ENCODE measurements at regions not wholly inside any gene's neighbourhood (a gene's known extent, or its start where the extent isn't known, plus 50 kb on each side); places are given as distances from the start of the nearest gene placed in this dataset.

- no peak for DNase-seq (ENCODE audit: low read depth in 1 of 2, low spot score in 1 of 2)
Measured at GRCh38 chr19:30792561-30793505, 420.6 kb downstream of the ZNF536 start.

- DNase-seq (ENCODE audit: low read depth in 1 of 2, low spot score in 1 of 2) = no peak
Measured at GRCh38 chr19:30791088-30791487, 418.9 kb downstream of the ZNF536 start.

DNA sequence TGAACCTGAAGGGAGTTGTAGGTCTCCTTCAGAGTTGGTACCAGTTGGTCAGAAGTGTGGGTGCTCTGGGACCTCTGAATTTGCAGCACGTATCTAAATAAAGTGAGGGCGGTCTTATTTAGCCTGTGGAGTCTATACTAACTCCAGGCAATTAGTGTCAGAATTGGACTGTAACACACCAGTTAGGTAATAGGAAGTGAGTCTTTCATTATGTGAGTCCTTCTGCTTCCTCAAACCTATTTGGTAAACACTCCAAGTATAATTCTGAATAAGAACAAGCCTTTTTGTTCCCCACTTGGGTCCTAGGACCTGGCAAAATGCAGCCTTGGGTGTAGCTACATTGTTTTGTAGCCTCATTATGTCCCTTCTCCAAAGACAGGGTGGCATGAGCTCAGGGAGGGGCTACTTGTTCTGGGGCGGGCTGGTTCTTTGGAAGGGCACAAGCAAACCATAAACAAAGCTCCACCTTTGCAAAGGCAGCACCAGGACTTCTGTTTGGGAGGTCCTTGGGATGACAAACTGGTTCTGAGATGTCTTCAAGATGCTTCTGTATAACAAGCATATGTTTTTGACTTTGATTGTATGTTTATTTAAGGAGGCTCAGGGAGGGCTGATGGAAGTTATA, 418.0 kb downstream of the ZNF536 start:
- no peak for DNase-seq (ENCODE audit: low read depth in 1 of 2, low spot score in 1 of 2)

GRCh38 chr19:30788105-30788765, 416.1 kb downstream of the ZNF536 start:
- no peak for DNase-seq (ENCODE audit: low read depth in 1 of 2, low spot score in 1 of 2)

DNA sequence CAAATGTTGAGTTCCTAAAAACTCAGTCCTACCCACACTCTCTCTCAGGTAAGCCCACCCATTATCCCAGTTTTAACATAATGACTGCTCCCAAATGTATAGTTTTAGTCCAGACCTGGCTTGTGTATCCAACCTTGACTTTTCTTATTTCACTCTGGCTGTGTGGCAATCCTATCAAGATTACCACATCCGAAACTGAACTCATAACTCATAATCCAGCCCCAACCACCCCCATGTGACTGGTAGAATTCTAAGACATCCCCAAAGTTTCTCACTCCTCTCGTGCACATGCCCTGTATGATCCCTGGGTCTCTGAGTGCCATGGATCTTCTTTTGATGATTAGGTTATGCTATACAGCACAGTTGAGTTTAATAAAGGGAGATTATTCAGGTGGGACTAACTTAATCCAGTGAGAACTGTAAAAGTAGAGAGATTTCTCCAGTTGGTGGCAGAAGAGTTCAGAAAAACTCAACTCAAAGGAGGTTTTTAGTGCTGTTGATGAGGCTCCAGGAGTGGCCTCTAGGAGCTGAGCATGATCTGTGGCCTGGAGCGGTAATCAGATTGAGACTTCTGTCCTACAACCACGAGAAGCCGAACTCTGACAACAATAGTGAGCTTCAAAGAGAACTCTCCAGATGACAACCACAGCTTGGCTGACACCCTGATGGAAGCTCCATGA, 413.4 kb downstream of the ZNF536 start:
- no peak for DNase-seq (ENCODE audit: low read depth in 1 of 2, low spot score in 1 of 2)

DNA sequence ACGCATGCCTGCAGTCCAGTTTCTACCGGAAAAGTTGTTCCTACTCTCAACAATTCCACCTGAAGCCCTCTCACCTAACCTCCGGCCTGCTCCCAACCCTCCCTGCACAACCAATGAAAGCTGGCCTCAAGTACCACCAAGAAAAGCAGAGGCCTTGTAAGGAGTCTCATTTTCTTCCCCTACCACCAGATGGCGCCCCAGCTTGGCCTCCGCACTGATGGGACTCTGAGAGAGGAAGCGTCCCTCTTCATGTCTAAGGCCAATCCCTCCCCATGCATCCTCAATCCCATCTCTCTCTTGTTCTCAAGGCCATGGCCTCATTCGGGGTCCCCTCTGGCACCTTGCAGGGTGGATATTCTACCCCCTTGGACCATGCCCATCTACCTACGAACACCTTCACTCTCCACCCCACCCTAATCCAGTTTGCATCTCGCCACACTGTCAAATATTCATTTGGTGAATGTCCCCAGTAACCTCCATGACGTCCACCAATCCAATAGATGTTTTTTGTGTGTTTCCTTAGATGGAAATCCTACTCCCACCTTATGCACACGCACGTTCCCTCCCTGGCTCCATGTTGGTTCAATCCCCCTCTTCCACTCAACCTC, 412.8 kb downstream of the ZNF536 start:
- DNase-seq (ENCODE audit: low read depth in 1 of 2, low spot score in 1 of 2) = peak; percentile 39 to 41

DNA sequence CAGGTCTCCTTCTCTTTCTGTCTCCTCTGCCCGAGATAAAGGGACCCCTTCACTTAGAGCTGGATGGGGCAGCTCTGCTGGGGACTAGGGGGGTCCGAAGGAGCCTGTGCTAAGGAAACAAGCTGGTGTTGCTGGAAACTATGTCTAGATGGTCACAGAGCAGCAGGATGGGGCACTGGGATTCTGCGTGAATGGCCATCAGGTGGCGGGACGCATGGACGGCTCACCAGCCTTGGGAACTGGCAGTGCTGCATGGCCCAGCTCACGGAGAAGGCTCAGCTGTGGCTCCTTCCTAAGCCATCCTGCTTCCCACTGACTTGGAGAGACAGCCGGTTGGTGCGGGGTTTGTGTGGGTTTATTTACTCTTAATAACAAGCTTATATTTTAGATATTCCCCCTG, 411.8 kb downstream of the ZNF536 start:
- DNase-seq (ENCODE audit: low read depth in 1 of 2, low spot score in 1 of 2) = no peak

- DNase-seq (ENCODE audit: low read depth in 1 of 2, low spot score in 1 of 2) = no peak
Measured at GRCh38 chr19:30783212-30783611, 411.0 kb downstream of the ZNF536 start.

GRCh38 chr19:30781519-30781918, 409.3 kb downstream of the ZNF536 start:
- DNase-seq (ENCODE audit: low read depth in 1 of 2, low spot score in 1 of 2) = no peak

GRCh38 chr19:30781047-30781446, 408.9 kb downstream of the ZNF536 start:
- DNase-seq (ENCODE audit: low read depth in 1 of 2, low spot score in 1 of 2) = no peak

- no peak for DNase-seq (ENCODE audit: low read depth in 1 of 2, low spot score in 1 of 2)
Measured at GRCh38 chr19:30780456-30780855, 408.3 kb downstream of the ZNF536 start.

- no peak for DNase-seq (ENCODE audit: low read depth in 1 of 2, low spot score in 1 of 2)
Measured at GRCh38 chr19:30780032-30780431, 407.8 kb downstream of the ZNF536 start.

GRCh38 chr19:30778961-30779715, 407.0 kb downstream of the ZNF536 start:
- DNase-seq (ENCODE audit: low read depth in 1 of 2, low spot score in 1 of 2) = no peak

GRCh38 chr19:30778061-30778460, 405.9 kb downstream of the ZNF536 start:
- no peak for DNase-seq (ENCODE audit: low read depth in 1 of 2, low spot score in 1 of 2)

DNA sequence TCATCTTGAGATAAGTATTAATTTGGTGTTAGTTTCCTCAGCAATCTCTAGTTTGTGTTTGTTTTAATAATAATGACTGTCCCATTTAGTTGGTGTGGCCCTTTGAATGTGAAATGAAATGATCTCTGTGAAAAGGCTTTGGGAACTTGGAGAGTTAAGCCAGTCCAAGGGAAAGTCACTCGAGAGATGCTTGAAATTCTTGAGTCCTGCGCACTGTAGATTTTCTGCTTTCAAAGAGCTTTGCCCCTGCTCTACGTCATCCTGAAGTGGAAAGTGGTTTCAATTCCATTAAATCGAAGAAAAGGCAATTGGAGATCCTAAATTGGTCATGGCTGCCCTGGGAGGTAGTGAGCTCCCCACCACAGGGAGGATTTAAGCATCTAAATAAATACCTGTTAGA, 403.8 kb downstream of the ZNF536 start:
- no peak for DNase-seq (ENCODE audit: low read depth in 1 of 2, low spot score in 1 of 2)

GRCh38 chr19:30774252-30774766, 402.1 kb downstream of the ZNF536 start:
- DNase-seq (ENCODE audit: low read depth in 1 of 2, low spot score in 1 of 2) = no peak

DNA sequence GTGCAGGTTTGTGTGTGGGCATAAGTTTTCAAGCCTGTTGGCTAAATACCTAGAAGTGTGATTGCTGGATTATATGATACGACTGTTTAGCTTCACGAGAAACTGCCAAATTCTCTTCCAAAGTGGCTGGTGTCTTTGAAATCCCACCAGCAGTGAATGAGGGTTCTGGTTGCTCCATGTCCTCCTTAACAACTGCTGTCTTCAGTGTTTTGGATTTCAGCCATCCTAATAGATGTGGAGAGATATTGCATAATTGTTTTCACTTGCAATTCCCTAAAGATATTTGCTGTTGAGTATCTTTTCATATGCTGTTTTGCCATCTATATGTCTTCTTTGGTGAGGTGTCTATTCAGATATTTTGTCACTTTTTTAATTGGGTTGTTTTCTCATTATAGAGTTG, 390.5 kb downstream of the ZNF536 start:
- DNase-seq (ENCODE audit: low read depth in 1 of 2, low spot score in 1 of 2) = no peak

- no peak for DNase-seq (ENCODE audit: low read depth in 1 of 2, low spot score in 1 of 2)
Measured at GRCh38 chr19:30760014-30760413, 387.8 kb downstream of the ZNF536 start.

DNA sequence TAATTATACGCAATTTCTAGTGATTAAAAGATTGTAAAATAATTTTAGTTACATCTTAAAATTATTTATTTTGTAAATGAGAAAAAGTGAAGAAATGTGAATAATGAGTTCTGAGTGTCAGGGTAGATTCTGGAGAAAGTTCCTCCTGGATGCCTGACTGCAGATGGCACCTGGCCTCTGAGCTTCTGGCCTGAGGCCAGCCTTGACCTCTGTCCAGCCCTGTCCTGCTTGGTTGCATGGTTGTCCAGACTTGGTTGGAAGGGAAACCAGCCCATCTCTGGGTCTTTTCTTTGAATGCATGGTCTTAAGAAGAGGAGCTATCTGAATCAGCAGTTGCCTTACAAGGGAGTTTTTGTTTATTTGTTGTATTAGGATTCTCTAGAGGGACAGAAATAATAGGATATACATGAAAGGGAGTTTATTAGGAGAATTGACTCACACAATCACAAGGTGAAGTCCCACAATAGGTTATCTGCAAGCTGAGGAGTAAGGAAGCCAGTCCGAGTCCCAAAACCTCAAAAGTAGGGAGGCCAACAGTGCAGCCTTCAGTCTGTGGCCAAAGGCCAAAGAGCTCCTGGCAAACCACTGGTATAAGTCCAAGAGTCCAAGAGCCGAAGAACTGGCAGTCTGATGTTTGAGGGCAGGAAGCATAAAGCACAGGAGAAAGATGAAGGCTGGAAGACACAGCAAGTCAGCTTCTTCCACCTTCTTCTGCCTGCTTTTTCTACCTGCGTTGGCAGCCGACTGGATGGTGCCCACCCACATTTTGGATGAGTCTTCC, 385.8 kb downstream of the ZNF536 start:
- DNase-seq (ENCODE audit: low read depth in 1 of 2, low spot score in 1 of 2) = no peak

All from activated CD4-positive, alpha-beta T cell treated with anti-CD3 and anti-CD28 coated beads, Interleukin-2, amount 50 U/mL, for 24 hours (primary cell).